Nephron (organoid): ENCODE measurements at regions not wholly inside any gene's neighbourhood (a gene's known extent, or its start where the extent isn't known, plus 50 kb on each side); places are given as distances from the start of the nearest gene placed in this dataset.

Source experiments
- H3K27ac Mint-ChIP-seq, 3 experiments: 2 replicates each; pipeline ENCODE4 v1.8.0; 2020; ENCODE audit warnings: mixed read lengths in 3 of 3, mild to moderate bottlenecking in 2 of 3, moderate library complexity in 1 of 3
- H3K27me3 Mint-ChIP-seq: 2 replicates; pipeline ENCODE4 v1.8.0; 2021; ENCODE audit warnings: low read depth, mild to moderate bottlenecking, moderate library complexity, mixed read lengths
- H3K36me3 Mint-ChIP-seq: 2 replicates; pipeline ENCODE4 v1.8.0; 2020; ENCODE audit warnings: low read depth, mixed read lengths
- H3K4me1 Mint-ChIP-seq: 2 replicates; pipeline ENCODE4 v1.8.0; 2020; ENCODE audit warnings: mixed read lengths
- H3K4me3 Mint-ChIP-seq, 3 experiments: 2 replicates each; pipeline ENCODE4 v1.8.0; 2020; ENCODE audit warnings: mild to moderate bottlenecking in 3 of 3, mixed read lengths in 3 of 3, moderate library complexity in 2 of 3
- H3K9me3 Mint-ChIP-seq: 2 replicates; pipeline ENCODE4 v1.8.0; 2020; ENCODE audit warnings: mixed read lengths
- TF ChIP-seq, protein P1 (sequence below), 3 experiments: fragments of 200-600 bp; sonication (generic); IDR thresholded peaks; one replicate each; pipeline ENCODE4 v1.5.0; 2021; ENCODE audit warnings: antibody characterized with exemption in 3 of 3; ENCODE audit not compliant: unreplicated experiment in 3 of 3

- H3K4me3 Mint-ChIP-seq, result no peak overlapping the region
- TF ChIP-seq, protein P1, sequence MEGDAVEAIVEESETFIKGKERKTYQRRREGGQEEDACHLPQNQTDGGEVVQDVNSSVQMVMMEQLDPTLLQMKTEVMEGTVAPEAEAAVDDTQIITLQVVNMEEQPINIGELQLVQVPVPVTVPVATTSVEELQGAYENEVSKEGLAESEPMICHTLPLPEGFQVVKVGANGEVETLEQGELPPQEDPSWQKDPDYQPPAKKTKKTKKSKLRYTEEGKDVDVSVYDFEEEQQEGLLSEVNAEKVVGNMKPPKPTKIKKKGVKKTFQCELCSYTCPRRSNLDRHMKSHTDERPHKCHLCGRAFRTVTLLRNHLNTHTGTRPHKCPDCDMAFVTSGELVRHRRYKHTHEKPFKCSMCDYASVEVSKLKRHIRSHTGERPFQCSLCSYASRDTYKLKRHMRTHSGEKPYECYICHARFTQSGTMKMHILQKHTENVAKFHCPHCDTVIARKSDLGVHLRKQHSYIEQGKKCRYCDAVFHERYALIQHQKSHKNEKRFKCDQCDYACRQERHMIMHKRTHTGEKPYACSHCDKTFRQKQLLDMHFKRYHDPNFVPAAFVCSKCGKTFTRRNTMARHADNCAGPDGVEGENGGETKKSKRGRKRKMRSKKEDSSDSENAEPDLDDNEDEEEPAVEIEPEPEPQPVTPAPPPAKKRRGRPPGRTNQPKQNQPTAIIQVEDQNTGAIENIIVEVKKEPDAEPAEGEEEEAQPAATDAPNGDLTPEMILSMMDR (IDR thresholded peaks at IDR 0.05; ENCODE audit: unreplicated experiment in 3 of 3), result no peak
These were observed 1185.2 kb upstream of the PIK3C3 start for GRCh38 chr18:40769786-40770185.

DNA sequence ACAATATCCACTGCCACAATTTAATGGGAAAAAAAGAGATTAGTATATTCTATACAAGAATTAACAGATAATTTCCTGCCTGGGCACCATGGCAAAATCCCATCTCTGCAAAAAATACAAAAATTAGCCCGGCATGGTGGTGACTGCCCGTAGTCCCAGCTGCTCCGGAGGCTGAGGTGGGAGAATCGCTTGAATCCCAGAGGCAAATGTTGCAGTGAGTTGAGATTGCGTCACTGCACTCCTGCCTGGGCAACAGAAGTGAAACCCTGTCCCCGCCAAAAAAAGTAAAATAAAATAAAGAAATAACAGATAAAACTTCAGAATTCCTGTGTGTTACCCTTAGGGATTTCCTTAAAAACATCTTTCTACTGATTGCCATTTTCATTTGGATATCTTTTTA lies 1194.8 kb upstream of the PIK3C3 start:
- H3K4me1 Mint-ChIP-seq, result no peaks in the 10 kb centered on the region
- no peak overlapping the region for H3K27ac Mint-ChIP-seq
- TF ChIP-seq, protein P1 (IDR thresholded peaks at IDR 0.05; ENCODE audit: unreplicated experiment in 3 of 3), result no peak
- H3K27me3 Mint-ChIP-seq, result no peaks in the 10 kb centered on the region
- no peaks in the 10 kb centered on the region for H3K36me3 Mint-ChIP-seq
- H3K4me3 Mint-ChIP-seq, result no peak overlapping the region
- H3K9me3 Mint-ChIP-seq, result no peaks in the 10 kb centered on the region

More at GRCh38 chr18:40769786-40770185, 1185.2 kb upstream of the PIK3C3 start:
- Mint-ChIP-seq H3K36me3 (no peaks in the 10 kb centered on the region), H3K4me1 (no peaks in the 10 kb centered on the region), H3K9me3 (no peaks in the 10 kb centered on the region), H3K27ac (no peak overlapping the region), H3K27me3 (no peaks in the 10 kb centered on the region)

DNA sequence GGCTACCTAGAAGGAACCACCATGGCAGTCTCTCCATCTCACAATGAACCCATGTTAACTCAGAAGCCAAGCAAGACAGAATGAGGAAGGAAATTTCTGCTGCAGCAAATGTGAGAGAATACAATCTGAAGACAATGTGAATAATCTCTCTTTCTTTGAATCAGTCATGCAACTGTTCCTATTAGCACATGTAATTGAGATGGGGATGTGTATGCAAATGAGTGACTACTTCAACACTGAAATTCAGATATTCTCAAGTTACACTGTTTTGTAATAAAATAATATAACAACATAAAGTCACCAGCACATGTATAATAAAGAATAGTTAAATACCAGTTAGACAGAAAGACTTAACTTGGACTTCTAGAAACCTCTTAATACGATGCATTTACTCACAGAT lies 1200.6 kb upstream of the PIK3C3 start:
- Mint-ChIP-seq H3K36me3 (no peaks in the 10 kb centered on the region), H3K9me3 (peaks cover 3% of the 10 kb centered on the region), H3K4me3 (no peak overlapping the region), H3K27ac (no peak overlapping the region), H3K4me1 (no peaks in the 10 kb centered on the region), H3K27me3 (no peaks in the 10 kb centered on the region)
- TF ChIP-seq, protein P1 (IDR thresholded peaks at IDR 0.05; ENCODE audit: unreplicated experiment in 3 of 3), result no peak

DNA sequence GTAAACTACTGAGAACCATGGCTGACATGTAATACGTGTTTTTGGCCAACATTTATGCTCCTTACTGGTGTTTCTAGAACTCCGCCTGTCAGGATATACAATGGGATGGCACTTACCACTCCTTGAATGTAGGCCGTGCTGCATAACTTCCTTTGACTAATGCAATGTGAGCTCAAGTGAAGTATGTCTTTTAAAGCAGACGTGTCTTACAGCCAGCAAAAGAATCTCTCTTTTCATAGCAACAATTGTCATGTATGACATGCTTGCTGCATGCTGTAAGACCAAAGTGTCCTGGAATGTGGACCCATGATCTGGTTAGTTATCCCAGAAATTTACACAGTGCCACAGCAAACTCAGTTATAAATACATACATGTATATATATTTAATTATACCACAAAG lies 1202.7 kb upstream of the PIK3C3 start:
- Mint-ChIP-seq H3K36me3 (no peaks in the 10 kb centered on the region), H3K4me1 (no peaks in the 10 kb centered on the region), H3K27ac (no peak overlapping the region), H3K27me3 (peaks cover 5% of the 10 kb centered on the region), H3K4me3 (no peak overlapping the region), H3K9me3 (peaks cover 6% of the 10 kb centered on the region)
- TF ChIP-seq, protein P1 (IDR thresholded peaks at IDR 0.05; ENCODE audit: unreplicated experiment in 3 of 3), result no peak

DNA sequence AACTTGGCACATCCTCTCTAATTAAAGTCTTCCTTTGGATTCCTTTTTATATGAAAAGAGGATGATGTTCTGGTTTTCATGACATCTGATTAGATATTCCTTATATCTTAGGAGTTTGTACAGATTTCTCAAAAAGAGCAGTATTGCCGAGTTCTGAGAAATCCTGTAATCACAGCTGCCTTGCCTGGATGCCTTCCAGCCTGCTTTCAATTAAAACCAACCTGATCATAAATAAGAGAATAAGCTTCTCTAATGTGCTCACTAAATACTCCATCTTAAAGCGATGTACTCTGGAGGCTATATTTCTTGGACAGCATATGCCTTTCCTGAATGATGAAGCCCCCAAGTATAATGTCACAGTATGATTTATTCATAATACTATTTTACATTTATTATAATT lies 1203.8 kb upstream of the PIK3C3 start:
- Mint-ChIP-seq H3K27ac (no peak overlapping the region), H3K4me1 (no peaks in the 10 kb centered on the region), H3K27me3 (peaks cover 5% of the 10 kb centered on the region), H3K9me3 (peaks cover 6% of the 10 kb centered on the region), H3K36me3 (no peaks in the 10 kb centered on the region), H3K4me3 (no peak overlapping the region)
- TF ChIP-seq, protein P1 (IDR thresholded peaks at IDR 0.05; ENCODE audit: unreplicated experiment in 3 of 3), result no peak

- no peak overlapping the region for H3K27ac Mint-ChIP-seq
- H3K4me3 Mint-ChIP-seq, result no peak overlapping the region
- no peaks in the 10 kb centered on the region for H3K4me1 Mint-ChIP-seq
- H3K9me3 Mint-ChIP-seq, result no peaks in the 10 kb centered on the region
- H3K36me3 Mint-ChIP-seq, result no peaks in the 10 kb centered on the region
- no peaks in the 10 kb centered on the region for H3K27me3 Mint-ChIP-seq
- TF ChIP-seq, protein P1 (IDR thresholded peaks at IDR 0.05; ENCODE audit: unreplicated experiment in 3 of 3), result no peak
These were observed 1216.0 kb upstream of the PIK3C3 start for GRCh38 chr18:40739029-40739428.
